Upper lobe of left lung (tissue), 4 donors: ENCODE measurements at regions not wholly inside any gene's neighbourhood (a gene's known extent, or its start where the extent isn't known, plus 50 kb on each side); places are given as distances from the start of the nearest gene placed in this dataset.

Source experiments
- EP300 ChIP-seq, 4 donors: sonication (generic); formaldehyde crosslinking; IDR thresholded peaks; one replicate each; pipeline ENCODE4 v1.5.1; 2017; ENCODE audit warnings: antibody characterized with exemption in 4 of 4, control low read depth in 2 of 4
- POLR2AphosphoS5 ChIP-seq, 2 donors: sonication (generic); formaldehyde crosslinking; IDR thresholded peaks; one replicate each; pipeline ENCODE4 v1.5.1; 2017; ENCODE audit warnings: antibody characterized with exemption in 2 of 2
- TF ChIP-seq, protein P1 (sequence below), 6 experiments: fragments of 450-650 bp in 4 of 6; fragments of 200-600 bp in 2 of 6; sonication (generic) in 2 of 6; IDR thresholded peaks; one replicate each; pipeline ENCODE4 v1.5.1; 2016 to 2019; ENCODE audit warnings: antibody characterized with exemption in 6 of 6

DNA sequence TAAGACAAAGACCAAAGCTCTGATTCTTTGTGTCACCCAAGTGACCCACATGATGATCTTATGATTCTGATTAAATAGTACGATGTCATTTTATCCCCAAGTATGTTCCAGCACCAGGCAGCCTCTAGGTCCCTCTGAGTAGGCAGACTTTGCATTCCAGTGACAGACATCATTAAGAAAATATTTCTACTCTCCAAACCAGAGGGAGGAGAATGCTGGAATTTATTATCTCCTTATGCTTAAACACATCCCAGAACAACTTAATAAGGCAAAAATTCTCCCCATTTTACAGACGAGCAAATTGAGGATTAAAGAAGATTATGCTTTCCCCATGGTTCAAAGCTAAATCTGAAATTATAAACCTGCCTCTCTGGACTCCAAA, 192.8 kb upstream of the CDH11 start:
- TF ChIP-seq, protein P1, sequence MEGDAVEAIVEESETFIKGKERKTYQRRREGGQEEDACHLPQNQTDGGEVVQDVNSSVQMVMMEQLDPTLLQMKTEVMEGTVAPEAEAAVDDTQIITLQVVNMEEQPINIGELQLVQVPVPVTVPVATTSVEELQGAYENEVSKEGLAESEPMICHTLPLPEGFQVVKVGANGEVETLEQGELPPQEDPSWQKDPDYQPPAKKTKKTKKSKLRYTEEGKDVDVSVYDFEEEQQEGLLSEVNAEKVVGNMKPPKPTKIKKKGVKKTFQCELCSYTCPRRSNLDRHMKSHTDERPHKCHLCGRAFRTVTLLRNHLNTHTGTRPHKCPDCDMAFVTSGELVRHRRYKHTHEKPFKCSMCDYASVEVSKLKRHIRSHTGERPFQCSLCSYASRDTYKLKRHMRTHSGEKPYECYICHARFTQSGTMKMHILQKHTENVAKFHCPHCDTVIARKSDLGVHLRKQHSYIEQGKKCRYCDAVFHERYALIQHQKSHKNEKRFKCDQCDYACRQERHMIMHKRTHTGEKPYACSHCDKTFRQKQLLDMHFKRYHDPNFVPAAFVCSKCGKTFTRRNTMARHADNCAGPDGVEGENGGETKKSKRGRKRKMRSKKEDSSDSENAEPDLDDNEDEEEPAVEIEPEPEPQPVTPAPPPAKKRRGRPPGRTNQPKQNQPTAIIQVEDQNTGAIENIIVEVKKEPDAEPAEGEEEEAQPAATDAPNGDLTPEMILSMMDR (IDR thresholded peaks at IDR 0.05) = no peak
- TF ChIP-seq EP300 (IDR thresholded peaks at IDR 0.05) (no peak), POLR2AphosphoS5 (IDR thresholded peaks at IDR 0.05) (no peak)
